ENCODE measurements at regions not wholly inside any gene's neighbourhood (a gene's known extent, or its start where the extent isn't known, plus 50 kb on each side); places are given as distances from the start of the nearest gene placed in this dataset.
"Not testable (repeated sequence)": the region's sequence is repeated elsewhere in the genome, so short reads cannot be mapped to it uniquely, and the experiment has no call there.

DNA sequence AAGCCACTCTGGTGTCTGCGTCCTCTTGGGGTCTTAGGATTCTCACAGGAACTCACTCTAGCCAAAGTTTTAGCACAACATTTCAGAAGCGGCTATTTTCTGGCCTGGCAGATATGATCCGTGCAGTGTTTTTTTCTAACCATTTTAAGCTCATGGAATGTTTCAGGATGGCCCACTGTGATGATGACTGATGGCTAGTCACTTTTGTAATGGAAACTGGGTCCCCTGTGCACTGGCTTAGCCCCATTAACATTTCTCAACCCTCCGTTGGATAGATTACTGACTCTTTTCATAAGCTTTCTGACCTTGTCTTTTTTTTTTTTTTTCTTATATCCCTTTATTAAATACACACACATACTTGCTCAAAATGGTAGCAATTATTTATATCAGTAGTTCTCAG lies 364.9 kb upstream of the FOXG1 start:
- DNase-seq = not testable (repeated sequence)

DNA sequence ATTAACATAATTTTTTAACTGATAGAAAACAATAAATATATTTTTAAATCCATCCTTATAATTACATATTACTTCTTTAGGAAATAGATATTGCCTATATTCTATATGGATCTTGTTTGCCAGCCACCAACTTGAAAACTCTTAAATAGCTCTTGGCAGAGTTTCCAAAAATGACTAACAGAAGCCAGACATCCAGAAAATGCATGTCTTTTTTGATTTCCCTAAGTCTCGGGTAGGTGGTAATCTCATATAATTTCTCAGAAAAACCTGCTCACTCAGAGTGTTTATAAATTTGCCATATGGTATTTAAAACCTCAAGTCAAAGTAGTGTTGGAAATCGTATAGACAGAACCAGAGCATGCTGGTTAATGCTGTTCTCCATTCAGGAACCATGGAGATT lies 360.4 kb upstream of the FOXG1 start:
- no peak for DNase-seq

DNA sequence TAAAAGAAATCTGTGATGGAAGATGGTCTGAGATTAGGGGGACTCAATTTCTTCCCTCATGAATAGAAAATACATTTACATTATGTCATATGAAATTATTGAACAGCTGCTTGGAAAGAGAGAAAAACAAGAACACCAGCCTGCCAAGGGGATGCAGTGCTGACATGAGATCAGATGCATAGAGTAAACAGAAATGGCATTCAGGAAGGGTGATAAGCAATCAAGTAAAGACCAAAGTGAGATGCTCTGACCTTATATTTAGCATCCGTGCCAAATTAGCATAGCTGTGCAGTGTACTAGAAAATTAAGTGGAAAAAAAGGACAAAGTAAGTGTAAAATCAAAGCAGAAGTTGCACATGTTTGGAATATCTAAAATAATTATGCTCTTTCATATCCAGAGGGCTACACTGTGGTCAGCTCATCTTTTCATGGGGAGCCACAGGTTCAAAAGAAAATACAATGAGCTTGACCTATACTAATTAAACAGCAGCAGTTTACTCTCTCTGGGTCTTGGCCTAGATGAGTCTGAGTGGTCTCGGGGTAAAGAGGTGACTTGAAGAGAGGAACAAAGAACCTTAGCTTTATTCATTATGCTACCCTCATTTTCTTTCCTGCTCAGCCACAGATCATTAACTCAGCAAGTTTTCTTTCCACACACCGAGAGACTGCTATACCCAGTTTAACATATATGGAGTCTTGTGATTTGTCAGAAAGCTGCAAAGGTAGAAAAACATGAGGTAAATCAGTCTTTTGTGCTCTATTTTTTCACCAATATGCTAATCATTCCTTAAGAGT lies 359.4 kb upstream of the FOXG1 start:
- DNase-seq = peak; percentile 70

DNA sequence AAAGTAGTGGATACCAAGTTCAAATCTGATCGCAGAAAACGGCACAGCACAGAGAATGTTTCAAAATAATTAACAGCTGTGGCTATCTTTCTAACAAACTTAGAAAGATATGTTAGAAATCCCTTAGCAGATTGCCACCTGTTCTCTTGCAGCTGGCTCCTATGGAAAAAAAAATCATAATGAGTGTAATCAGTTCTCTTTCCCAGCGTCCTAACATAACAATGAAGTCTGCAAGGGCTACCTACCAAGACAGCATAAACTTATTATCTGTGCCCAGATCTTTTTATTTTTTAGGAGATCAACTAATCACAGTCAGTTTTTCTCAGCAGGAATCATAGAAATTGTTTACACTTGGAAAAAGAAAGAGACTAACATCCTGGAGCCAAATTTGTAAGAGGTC lies 358.6 kb upstream of the FOXG1 start:
- peak; percentile 51 for DNase-seq

DNA sequence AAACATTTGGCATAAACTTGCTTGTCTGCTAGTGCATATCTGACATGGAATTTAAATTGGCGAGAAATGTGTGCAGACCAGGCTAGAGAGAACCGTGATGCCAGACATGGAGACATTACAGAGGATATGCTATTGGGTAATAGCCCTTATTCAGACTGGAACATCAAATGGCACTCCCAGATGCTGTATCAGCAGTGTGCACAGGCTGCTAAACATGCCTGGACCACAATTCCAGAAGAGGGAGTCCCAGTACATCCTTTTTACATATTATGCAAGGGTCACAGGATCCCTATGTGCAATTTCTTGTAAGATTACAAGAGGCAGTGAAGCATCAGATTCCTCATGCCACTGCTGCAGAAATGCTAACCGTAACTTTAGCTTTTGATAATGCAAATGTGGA lies 354.5 kb upstream of the FOXG1 start:
- DNase-seq = peak; percentile 47

DNA sequence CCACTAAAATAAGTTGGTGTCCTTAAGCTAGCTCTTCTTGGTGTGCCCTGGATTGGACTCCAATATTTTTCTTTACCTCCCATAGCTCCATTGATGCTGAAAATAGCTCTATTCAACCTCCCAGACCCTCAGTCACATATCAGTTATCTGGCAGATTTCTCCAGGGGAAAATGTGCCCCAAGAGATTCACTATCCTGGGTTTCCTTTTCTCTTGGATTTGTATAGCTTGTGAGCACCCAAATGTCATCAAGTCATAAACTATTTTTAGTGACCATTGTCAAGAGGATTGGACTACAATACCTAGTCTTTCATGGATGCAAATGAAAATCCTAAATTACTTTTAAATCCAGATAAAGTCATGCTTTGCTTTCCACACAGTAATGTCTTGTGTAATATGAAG lies 339.6 kb upstream of the FOXG1 start:
- no peak for DNase-seq

DNA sequence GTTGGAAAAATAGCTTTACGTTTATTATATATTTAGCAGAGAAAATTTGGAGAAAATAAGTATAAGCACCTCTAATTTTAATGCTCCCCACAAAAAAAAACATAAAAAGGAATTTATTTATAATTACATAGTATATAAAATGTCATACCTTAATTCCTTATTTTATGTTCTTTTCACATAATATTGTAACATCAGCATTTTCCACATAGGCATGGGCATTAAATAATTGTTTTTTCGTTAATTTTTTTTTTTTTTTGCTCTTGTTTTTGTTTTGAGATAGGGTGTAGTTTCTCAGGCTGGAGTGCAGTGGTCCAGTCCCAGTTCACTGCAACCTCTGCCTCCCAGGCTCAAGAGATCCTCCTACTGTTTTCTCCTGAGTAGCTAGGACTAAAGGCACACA lies 329.8 kb upstream of the FOXG1 start:
- DNase-seq = no peak

DNA sequence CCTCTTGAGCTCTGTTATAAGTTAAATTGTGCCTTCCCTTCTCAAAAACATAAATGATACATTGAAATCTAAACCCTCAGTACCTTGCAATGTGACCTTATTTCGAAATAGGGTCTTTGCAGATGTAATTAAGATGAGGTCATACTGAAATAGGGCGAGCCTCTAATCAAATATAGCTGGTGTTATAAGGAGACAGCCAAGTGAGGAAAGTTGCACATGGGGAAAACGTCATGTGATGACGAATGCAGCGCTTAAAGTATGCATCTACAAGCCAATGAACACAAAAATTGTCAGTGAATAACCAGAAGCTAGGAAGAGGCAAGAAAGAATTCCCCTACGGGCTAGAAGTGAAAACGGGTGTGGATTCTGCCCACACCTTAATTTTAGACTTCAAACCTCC lies 305.2 kb upstream of the FOXG1 start:
- DNase-seq = no peak

DNA sequence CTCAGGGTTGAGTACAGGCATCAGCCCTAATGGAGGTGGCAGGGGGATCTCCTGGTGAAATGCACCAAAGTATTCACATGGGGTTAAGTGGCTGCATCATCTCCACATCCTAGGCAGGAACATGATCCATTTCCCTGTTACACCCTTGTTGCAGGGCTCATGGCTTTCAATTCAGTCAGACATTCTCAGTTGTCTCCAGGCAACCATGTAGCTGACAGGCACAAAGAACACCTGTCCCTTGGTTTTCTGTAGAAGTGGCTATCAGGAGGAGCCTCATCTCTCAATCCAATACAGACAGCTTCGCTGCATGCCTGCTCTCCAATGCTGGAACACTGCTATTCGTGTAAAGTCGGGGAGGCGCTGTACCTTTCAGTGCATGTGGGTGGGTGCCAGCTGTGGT lies 299.0 kb upstream of the FOXG1 start:
- no peak for DNase-seq

DNA sequence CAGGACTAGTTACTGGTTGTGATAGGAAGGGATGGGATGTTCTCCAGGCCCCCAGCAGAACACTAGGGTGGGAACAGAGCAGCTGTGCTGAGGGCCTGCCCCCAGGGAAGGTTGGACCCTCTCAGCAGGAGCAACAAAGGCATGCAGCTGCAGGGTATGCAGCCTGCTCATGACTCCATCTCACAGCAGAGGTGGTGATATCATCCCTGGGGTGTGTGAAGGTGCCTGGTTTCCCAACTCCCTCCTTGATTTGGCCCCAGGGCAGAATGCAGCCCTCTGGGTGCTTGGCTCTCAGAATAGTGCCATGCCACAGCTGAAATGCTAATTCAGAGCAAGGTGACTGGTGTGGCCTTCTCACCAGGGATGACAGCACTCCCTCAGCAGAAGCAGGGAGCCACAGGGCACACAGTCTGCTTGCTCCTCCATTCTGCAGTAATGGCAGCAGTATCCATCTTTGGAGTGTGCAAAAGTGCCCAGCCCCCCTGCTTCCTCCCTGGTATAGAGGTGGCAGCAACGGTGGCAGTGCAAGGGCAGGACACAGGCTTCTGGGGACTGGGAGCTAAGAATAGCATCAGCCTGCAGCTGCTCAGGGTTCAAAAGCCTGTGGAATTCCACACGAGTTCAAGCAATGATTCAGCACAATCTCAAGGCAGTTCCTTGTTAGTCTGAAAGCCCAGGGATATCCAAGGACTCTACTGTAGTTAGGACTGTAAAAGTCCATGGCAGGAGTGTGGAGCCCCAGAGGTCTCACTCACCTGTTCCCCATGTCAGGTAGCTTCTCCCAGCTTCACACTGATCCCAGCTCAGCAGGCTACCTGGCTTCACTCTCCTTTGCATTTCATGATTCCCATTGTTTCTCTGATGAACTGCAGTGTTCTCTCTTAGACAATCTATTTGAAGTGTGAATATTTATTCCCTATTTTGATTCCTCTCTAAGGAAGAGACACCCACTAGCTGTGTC lies 298.1 kb upstream of the FOXG1 start:
- DNase-seq = no peak

DNA sequence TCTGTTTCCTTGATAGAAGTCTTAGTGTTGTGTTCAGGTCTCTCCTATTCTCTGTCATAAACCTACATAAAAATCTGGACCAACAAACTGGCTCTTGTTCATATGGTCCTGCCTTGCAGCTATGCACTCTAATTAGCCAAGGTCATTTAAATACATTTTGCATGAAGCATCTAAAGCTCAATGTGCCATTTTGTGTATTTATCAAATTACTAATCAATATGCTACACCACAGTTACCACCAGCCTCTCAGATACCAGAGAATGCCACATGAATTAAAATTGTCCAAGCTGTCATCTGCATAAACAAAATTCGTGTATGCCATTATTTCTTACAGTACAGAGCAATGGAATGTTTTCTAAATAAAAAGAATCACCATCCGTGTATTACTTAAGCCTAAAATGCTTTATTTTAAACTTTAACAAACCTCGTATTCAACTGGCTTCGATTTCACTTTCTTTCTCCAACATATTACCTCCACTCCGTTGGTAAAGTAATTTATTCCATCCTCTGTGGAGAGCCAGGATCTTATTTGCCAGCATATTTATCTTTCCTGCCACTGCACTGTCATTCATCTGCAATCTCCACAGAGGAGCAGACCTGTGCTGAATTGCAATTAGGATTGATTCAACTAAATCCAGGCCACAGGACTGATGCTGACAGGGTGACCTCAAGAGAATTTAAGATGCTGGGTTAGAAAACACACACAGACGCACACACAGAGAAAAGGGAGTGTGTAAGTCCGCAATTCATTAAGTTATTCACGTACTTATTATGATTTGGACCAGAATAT lies 284.1 kb upstream of the FOXG1 start:
- DNase-seq = peak; percentile 15

DNA sequence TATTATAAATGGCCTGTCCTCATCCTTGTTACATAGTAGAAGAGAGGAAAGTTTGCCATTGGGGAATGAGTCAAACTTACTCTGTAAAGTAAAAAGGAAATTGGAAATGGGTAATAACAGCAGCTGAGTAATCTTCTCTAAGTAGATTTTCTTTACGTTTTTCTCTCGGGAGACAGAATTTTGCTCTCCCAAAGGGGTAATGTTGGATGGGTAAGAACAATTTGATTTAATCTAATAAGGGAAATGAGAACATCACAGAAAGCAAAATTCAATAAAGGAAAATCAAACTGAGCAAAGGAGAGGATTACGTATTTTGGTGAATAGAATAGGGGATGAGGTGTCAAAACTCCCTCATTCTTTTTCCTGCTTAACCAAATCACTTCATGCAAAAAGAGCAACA lies 283.1 kb upstream of the FOXG1 start:
- no peak for DNase-seq

DNA sequence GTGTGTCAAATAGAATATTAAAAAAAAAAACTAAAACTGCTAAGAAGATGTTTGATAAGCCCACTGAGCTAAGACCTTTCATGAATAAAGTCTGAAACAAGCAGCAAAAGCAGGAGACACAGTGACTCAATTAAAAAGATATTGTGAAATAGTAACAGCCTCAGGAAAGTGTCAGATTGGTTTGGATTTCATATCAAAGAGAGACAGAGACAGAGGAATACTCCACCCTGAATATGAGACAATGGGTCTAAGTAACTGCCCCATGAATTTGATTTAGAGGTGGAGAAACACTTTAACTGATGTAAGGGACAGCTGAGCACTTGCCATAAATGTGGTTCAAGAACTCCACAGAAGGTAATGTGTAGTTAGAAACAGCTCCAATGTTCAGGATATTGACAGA lies 277.9 kb upstream of the FOXG1 start:
- no peak for DNase-seq

DNA sequence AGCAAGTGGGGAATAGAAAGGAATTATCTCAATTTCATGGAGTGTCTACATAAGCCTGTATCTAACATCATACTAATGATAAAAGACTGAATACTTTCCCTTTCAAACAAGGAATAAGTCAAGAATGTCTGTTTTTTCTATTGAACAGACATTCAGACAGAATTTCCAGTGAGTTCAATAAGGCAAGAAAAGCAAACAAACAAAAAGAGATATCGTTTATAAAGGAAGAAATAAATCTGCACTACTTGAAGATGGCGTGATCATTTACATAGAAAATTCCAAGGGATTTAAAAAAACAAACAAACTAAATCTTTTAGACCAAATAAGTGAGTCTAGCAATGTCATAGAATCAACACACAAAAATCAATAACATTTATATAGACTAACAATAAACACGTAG lies 273.1 kb upstream of the FOXG1 start:
- no peak for DNase-seq

DNA sequence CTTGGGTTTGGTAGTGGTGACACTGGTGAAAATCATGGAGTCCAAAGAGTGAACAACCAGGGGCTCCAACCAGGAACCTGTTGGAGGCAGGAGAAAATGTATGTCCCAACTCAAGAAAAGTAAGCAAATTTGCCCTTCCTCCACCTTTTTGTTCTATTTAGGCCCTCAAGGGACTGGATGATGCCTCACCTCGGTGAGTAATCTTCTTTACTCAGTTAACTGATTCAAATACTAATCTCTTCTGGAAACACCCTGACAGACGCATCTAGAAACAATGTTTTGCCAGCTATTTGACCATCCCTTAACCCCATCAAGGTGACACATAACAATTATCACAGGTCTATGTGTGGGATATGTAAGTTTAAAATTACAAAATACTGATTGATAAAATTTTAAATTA lies 272.4 kb upstream of the FOXG1 start:
- no peak for DNase-seq

DNA sequence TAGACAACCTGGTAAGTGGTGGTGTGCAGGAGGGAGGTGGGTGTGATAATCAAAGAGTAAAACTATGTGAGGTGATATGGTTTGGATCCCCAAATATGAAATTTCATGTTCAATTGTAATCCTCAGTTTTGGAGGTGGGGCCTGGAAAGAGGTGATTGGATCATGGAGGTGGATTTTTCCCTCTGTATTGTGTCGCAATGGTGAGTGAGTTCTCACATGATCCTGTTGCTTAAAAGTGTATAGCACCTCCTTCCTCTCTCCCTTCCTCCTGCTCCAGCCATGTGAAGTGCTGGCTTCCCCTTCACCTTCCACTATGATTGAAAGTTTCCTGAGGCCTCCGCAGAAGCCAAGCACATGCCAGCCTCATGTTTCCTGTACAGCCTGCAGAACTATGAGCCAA lies 270.2 kb upstream of the FOXG1 start:
- no peak for DNase-seq

DNA sequence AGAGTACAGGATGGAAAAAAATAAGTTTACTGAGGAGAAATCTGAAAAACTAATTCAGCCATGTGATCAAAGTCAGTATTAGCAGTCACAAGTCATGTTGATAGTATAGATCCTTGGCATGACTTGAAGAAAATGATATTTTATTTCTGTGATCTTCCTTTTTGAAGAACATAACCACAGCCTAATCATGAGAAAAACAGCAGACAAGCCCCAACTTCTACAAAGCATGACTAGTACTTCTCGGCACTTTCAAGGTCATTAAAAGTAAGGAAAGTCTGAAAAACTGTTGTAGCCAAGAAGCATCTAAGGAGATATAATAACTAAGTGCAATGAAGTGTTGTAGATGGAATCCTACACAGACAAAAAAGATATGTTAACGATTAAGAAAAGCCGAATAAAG lies 264.1 kb upstream of the FOXG1 start:
- DNase-seq = no peak

DNA sequence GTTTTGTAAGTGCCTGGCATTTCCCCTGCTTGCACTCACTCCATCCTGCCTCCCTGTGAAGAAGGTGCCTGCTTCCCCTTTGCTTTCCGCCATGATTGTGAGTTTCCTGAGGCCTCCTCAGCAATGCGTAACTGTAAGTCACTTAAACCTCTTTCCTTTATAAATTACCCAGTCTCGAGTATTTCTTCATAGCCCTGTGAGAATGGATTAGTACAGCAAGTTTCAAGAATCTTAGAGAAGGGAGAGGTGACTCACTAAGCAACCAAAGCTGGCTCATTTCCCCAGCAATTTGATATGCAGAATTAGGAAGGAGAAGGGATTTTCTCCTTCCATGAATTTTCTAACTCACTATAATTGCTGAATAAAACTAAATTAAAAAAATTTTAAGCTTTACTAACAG lies 251.0 kb upstream of the FOXG1 start:
- DNase-seq = no peak

DNA sequence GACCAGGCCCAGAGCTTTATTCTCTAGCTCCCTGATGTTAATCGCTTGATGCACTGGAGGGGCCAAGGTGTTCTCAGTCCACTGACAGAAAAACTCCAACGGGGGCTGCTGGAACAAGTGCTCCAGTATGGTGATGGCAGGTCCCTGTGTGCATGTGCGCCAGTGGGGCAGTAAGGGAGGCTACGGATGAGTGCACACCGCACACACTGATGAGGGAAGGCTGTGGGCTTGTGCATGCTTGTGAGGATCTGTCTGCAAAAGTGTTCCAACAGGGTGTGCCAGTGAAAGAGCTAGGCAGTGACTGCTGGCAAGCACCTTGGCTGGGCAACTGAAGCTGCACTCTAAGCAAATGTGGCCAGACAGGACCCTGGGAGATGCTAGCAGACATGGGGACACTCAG lies 229.7 kb upstream of the FOXG1 start:
- no peak for DNase-seq

DNA sequence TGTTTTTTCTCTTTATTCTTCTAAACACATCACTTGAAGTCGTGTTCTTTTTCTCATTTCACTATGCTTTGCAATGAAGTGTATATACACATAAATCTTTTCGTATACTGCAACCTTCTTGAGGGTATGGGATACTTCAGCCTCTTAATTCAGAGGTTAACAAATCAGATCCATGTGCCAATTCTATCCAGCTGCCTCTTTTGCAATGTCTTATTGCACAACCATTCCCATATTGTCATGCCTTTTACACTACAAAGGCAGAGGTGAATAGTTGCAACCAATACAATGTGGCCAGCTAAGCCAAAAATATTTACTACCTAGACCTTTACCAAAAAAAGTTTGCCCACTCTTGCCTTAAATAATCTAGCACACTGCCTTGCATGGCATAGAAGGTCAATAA lies 224.5 kb upstream of the FOXG1 start:
- DNase-seq = no peak

DNA sequence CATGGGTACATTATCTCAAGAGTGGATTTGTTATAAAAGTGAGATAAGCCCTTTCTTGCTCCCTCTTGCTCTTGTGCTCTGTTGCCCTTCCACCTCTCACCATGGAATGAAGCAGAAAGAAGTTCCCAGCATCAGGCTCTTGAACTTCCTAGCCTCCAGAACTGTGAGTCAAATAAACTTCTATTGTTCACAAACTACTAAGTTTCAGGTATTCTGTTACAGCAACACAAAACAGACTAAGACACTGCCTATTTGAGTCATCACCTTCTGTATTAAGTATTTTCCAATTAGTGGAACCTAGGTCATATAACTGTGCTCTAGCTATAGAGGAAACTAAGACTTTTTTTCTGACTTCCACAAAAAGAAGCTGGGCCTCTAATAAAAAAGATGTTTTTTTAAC lies 201.2 kb upstream of the FOXG1 start:
- DNase-seq = no peak

DNA sequence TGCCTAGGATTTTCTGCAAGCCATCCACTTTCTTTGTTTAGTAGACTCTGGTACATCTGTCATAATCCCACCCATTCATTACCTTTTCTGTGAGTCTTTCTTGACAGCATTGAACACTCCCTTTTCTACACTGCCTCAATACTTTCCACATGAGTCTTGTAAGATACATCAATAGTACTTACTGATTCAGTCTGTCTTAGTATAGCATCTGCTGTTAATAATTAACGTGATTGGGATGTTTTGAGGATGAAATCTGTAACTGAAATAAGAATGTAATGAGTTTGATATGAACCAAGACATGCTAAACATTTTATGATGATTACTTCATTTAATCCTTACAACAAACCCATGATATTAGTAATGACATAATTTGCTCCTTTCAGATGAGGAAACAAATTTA lies 196.2 kb upstream of the FOXG1 start:
- no peak for DNase-seq

DNA sequence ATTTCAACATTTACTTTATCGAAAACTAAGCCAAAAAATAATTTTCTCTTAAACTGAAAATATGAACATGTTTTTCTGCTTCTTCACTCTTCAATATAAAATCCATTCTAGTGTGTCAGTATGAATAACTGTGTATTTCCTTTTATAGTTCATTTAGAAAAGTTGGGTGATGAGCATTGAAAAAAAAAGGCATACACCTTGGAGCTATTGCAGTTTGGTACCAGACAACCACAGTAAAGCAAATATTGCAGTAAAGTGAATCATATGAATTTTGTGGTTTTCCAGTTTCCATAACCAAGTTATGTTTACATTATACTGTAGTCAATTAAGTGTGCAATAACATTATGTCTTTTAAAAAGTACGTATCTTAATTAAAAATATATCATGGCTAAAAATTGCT lies 195.0 kb upstream of the FOXG1 start:
- DNase-seq = no peak

All from eye (tissue), 1 donor.